RWPE1 (cell line): ENCODE measurements at regions not wholly inside any gene's neighbourhood (a gene's known extent, or its start where the extent isn't known, plus 50 kb on each side); places are given as distances from the start of the nearest gene placed in this dataset.

Experiments
- CTCF ChIA-PET: fragments of 350-600 bp; sonication (Branson Sonifier 250); formaldehyde crosslinking; extraction: SDS; loops from one replicate; lab custom pipeline; 2021; lab: Yijun Ruan, JAX
- POLR2A ChIA-PET: fragments of 400-600 bp; formaldehyde crosslinking; extraction: SDS; loops from one replicate; lab custom pipeline; 2020; ENCODE audit warnings: antibody characterized with exemption; ENCODE audit not compliant: low non-redundant PET; lab: Yijun Ruan, JAX
- DNase-seq: peaks from one replicate; pipeline ENCODE4 v3.0.0; 2012; ENCODE audit warnings: low spot score
- H3K27ac ChIP-seq: fragments of 450-650 bp; 2 replicates; pipeline ENCODE4 v1.5.1; 2017
- TF ChIP-seq, protein P1 (sequence below): fragments of 450-650 bp; conservative IDR thresholded peaks from 2 replicates; pipeline ENCODE4 v1.5.1; 2017; ENCODE audit warnings: low read depth, mild to moderate bottlenecking

DNA sequence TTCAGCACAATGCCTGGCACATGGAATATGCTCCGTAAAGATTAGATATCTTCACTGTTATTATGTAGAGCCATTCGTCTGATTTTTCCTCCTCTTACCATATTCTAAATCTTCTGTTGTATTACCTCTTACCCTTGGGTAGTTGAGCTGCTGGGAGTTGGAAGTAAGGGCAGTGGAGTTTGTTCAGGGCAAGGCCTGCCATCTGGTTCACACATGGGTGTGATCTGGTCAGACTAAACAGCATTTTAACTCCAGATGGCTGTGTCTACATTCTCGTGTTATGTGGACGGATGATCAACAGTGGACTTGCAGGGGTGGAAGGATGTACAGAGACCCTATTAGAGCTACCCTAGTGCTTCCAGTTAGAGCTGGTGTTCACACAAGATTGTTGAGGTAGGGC lies 164.9 kb downstream of the ZIC5 start:
- POLR2A ChIA-PET = interaction anchor here (0.6 kb wide), 1 partner anchor 85 kb away, joined by 3 read pairs; no protein-coding TSS in a partner anchor
- CTCF ChIA-PET = interaction anchor here (0.5 kb wide), 1 partner anchor 615 kb away, joined by 3 read pairs; no protein-coding TSS in a partner anchor
- no peak for DNase-seq
- no peak overlapping the region for H3K27ac ChIP-seq
- TF ChIP-seq, protein P1, sequence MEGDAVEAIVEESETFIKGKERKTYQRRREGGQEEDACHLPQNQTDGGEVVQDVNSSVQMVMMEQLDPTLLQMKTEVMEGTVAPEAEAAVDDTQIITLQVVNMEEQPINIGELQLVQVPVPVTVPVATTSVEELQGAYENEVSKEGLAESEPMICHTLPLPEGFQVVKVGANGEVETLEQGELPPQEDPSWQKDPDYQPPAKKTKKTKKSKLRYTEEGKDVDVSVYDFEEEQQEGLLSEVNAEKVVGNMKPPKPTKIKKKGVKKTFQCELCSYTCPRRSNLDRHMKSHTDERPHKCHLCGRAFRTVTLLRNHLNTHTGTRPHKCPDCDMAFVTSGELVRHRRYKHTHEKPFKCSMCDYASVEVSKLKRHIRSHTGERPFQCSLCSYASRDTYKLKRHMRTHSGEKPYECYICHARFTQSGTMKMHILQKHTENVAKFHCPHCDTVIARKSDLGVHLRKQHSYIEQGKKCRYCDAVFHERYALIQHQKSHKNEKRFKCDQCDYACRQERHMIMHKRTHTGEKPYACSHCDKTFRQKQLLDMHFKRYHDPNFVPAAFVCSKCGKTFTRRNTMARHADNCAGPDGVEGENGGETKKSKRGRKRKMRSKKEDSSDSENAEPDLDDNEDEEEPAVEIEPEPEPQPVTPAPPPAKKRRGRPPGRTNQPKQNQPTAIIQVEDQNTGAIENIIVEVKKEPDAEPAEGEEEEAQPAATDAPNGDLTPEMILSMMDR = no peak

DNA sequence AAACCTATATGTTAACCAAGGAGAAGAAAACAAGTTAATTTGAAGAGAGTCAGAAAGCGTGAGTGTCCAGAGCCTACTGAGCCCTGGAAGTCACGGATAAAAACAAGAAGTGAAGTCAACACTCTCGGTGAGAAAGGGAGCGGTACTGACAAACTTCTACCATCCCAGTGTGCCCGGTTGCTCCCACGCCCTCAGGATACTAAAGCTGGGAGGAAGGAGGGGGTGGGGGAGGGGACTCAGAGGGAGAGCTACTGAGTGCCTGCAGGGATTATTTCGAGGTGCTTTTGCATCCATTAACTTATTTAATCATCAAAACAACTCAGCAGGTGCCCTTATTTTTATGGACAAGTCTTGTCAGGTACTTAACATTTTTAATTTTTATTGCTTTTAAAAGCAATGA lies 166.2 kb downstream of the ZIC5 start:
- no peak overlapping the region for H3K27ac ChIP-seq
- no peak for DNase-seq
- ChIA-PET CTCF (no interaction called here), POLR2A (no interaction called here)
- TF ChIP-seq, protein P1 = no peak

DNA sequence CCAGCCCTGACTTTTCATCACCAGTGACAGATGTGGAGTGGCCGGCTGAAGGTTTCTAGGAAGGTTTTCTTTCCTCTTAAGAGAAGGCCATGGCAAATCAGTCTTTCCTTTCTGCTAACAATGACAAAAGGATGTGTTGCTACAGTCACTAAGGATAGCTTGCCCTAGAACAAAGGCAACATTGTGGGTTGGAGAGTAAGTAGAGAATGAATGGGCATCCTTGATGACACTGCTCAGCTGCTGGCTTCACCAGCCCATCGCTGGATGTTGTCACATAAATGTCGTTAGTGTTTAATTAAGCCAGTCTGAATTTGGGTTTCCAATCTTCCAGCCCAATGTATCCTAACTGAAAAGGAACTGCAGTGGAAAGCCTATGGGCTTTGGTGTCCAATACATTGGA lies 168.4 kb downstream of the ZIC5 start:
- H3K27ac ChIP-seq = no peak overlapping the region
- ChIA-PET POLR2A (no interaction called here), CTCF (no interaction called here)
- DNase-seq = no peak
- TF ChIP-seq, protein P1 = no peak

GRCh38 chr13:99802416-99802815 lies 169.2 kb downstream of the ZIC5 start:
- TF ChIP-seq, protein P1 = no peak
- no peak for DNase-seq
- CTCF ChIA-PET = no interaction called here
- no peak overlapping the region for H3K27ac ChIP-seq
- POLR2A ChIA-PET = no interaction called here

- no peak for DNase-seq
- TF ChIP-seq, protein P1 = no peak
- H3K27ac ChIP-seq = no peak overlapping the region
- ChIA-PET POLR2A (no interaction called here), CTCF (interaction anchor here (0.7 kb wide), 2 partner anchors 433 to 1955 kb away, joined by 3 to 8 read pairs; no protein-coding TSS in a partner anchor)
Observed at GRCh38 chr13:99800951-99801350, 170.6 kb downstream of the ZIC5 start.

DNA sequence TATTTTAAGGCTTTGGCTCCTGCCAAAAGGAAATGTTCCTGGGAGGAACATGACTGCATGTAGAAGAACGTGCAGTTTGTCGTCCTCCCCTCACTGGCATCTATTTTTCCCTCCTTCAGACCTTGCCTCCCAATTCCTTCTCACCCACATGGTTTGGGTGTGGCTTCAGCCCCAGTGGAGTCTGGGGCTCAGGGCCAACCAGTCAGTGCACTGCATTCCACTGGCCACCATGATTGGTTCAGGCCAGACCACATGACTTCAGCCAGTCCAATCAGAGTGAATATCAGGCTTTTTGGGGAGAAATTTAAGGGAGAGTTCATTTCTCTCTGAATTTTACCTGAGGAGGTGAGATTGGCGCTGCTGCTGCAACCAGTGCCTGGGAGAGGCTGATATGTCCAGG lies 171.6 kb downstream of the ZIC5 start:
- no peak overlapping the region for H3K27ac ChIP-seq
- TF ChIP-seq, protein P1 = no peak
- DNase-seq = no peak
- ChIA-PET POLR2A (no interaction called here), CTCF (interaction anchor here (0.7 kb wide), 2 partner anchors 434 to 1954 kb away, joined by 3 to 8 read pairs; no protein-coding TSS in a partner anchor)

DNA sequence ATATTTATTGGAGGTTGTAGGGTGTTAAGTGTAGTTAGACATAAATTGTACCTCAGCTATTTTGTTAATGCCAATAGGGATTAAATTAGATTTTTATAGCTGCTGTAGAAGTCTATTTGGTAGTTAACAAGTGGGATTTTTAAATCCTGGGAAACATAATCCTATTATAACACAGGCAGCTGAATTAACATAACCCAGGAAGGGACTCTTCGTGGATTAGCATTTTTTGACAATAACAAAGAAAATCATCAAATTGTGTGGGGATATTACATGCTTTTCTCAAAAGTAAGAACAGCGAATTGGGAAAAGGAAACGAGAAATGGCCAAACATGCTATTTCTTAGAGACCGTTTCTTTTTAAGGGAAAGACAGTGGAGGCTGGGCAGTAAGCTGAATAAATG lies 172.8 kb downstream of the ZIC5 start:
- ChIA-PET CTCF (no interaction called here), POLR2A (no interaction called here)
- H3K27ac ChIP-seq = no peak overlapping the region
- TF ChIP-seq, protein P1 = no peak
- DNase-seq = no peak
